Tongue (tissue), 1 donor: ENCODE measurements at regions not wholly inside any gene's neighbourhood (a gene's known extent, or its start where the extent isn't known, plus 50 kb on each side); places are given as distances from the start of the nearest gene placed in this dataset.
A peak's percentile ranks its signal among the peaks of the same experiment; 100 is the strongest.
"Not testable (repeated sequence)": the region's sequence is repeated elsewhere in the genome, so short reads cannot be mapped to it uniquely, and the experiment has no call there.

Experiments
- DNase-seq: peaks from one replicate; pipeline ENCODE4 v3.0.0-alpha.2; 2015

DNA sequence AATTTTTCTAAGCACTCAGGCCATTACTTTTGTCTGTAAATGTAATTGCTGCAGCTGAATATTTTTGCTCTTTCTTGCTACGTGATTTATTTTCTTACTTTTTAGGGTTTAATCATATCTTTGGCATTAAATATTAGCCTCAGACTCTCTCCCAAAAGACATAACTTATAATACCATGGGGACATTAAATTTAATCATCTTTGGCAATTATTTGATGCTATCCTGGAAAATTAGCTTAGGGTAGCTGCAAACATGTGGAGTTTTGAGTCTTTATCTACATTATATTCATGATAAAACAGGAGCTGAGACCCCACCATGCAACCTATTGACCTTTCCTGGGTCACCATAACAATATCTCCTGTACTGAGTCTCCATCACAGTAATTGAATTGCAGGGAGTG, 59.1 kb upstream of the EDAR start:
- DNase-seq, result no peak

DNA sequence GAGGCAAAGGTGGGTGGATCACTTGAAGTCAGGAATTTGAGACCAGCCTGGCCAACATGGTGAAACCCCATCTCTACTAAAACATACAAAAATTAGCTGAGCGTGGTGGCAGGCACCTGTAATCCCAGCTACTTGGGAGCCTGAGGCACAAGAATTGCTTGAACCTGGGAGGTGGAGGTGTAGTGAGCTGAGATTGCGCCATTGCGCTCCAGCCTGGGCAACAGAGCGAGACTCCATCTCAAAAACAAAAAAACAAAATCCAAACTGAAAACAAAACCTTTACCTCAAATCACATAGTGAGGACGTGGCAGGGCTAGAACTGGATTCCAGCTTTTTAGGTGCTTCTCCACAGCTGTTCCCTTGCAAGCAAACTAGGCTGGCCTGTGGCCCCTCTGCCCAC, 58.5 kb upstream of the EDAR start:
- DNase-seq, result not testable (repeated sequence)

- no peak for DNase-seq
Observed at GRCh38 chr2:109046925-109047508, 58.0 kb upstream of the EDAR start.

- DNase-seq, result no peak
Observed at GRCh38 chr2:109045505-109045904, 56.5 kb upstream of the EDAR start.

DNA sequence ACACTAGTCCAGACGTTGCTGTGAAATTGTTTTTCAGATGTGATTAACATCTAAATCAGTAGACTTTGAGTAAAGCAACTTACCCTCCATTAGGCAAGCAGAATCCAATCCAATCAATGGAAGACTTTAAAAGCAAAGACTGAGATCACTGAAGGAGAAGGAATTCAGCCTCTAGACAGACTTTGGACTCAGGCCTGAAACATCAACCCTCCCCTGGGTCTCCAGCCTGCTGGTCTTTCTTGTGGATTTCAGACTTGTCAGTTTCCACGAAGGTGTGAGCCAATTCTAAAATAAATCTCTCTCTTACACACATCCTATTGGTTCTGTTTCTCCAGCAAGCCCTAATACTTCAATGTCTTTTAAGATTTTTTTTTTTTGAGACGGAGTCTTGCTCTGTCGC, 50.0 kb upstream of the EDAR start:
- DNase-seq, result peak; percentile 56
